ENCODE measurements at regions not wholly inside any gene's neighbourhood (a gene's known extent, or its start where the extent isn't known, plus 50 kb on each side); places are given as distances from the start of the nearest gene placed in this dataset.

- CTCF ChIA-PET, result no interaction called here
- Histone ChIP-seq H3K4me3 (ENCODE audit: low read depth in 2 of 2, low read length in 2 of 2) (no peak overlapping the region), H3K9me3 (ENCODE audit: control insufficient read depth, insufficient read depth, low read depth, low read length) (no peaks in the 10 kb centered on the region), H3K36me3 (ENCODE audit: control insufficient read depth, insufficient read depth, low read length) (no peaks in the 10 kb centered on the region), H3K4me1 (ENCODE audit: control insufficient read depth, insufficient read depth, low read length) (no peaks in the 10 kb centered on the region), H3K27ac (ENCODE audit: low read length) (no peak overlapping the region), H3K27me3 (ENCODE audit: control insufficient read depth, insufficient read depth, low read length) (no peaks in the 10 kb centered on the region)
- no peak for DNase-seq (ENCODE audit: low read depth, low spot score)
- BruUV-seq (replicated peaks), result no TSS peak
- ATAC-seq, result no peak
- in situ Hi-C loops (cut with HindIII; ENCODE audit: low pct_unique_long_range_greater_than_20kb, low sequenced_read_pairs), result no loop called here
- TF ChIP-seq TCF7L2 (IDR thresholded peaks at IDR 0.05; ENCODE audit: low read depth, low read length) (no peak), POLR2AphosphoS5 (IDR thresholded peaks at IDR 0.05; ENCODE audit: low read depth, low read length) (no peak), REST (IDR thresholded peaks at IDR 0.05; ENCODE audit: insufficient read depth in 1 of 2, low read depth in 2 of 2, low read length in 1 of 2) (no peak), SIN3A (IDR thresholded peaks at IDR 0.05; ENCODE audit: borderline replicate concordance, insufficient read depth, low read depth, low read length) (no peak), CTCF (IDR thresholded peaks at IDR 0.05) (no peak)
- intact Hi-C loops (cut with micrococcal nuclease; ENCODE audit: unreplicated experiment), result no loop called here
- POLR2A ChIA-PET, result no interaction called here
Observed at GRCh38 chr15:87483468-87483867, 773.1 kb downstream of the NTRK3 start.

GRCh38 chr15:87481126-87481525 lies 775.4 kb downstream of the NTRK3 start:
- Histone ChIP-seq H3K4me1 (ENCODE audit: control insufficient read depth, insufficient read depth, low read length) (no peaks in the 10 kb centered on the region), H3K36me3 (ENCODE audit: control insufficient read depth, insufficient read depth, low read length) (no peaks in the 10 kb centered on the region), H3K9me3 (ENCODE audit: control insufficient read depth, insufficient read depth, low read depth, low read length) (no peaks in the 10 kb centered on the region), H3K27ac (ENCODE audit: low read length) (no peak overlapping the region), H3K4me3 (ENCODE audit: low read depth in 2 of 2, low read length in 2 of 2) (no peak overlapping the region), H3K27me3 (ENCODE audit: control insufficient read depth, insufficient read depth, low read length) (no peaks in the 10 kb centered on the region)
- CTCF ChIA-PET, result no interaction called here
- ATAC-seq (no peak), DNase-seq (ENCODE audit: low read depth, low spot score) (no peak)
- TF ChIP-seq POLR2AphosphoS5 (IDR thresholded peaks at IDR 0.05; ENCODE audit: low read depth, low read length), result no peak
- TF ChIP-seq SIN3A (IDR thresholded peaks at IDR 0.05; ENCODE audit: borderline replicate concordance, insufficient read depth, low read depth, low read length), result no peak
- no peak for TF ChIP-seq TCF7L2 (IDR thresholded peaks at IDR 0.05; ENCODE audit: low read depth, low read length)
- no peak for TF ChIP-seq CTCF (IDR thresholded peaks at IDR 0.05)
- TF ChIP-seq REST (IDR thresholded peaks at IDR 0.05; ENCODE audit: insufficient read depth in 1 of 2, low read depth in 2 of 2, low read length in 1 of 2), result no peak
- intact Hi-C loops (cut with micrococcal nuclease; ENCODE audit: unreplicated experiment) (no loop called here), in situ Hi-C loops (cut with HindIII; ENCODE audit: low pct_unique_long_range_greater_than_20kb, low sequenced_read_pairs) (no loop called here)
- POLR2A ChIA-PET, result no interaction called here
- BruUV-seq (replicated peaks), result no TSS peak
